ENCODE measurements at regions not wholly inside any gene's neighbourhood (a gene's known extent, or its start where the extent isn't known, plus 50 kb on each side); places are given as distances from the start of the nearest gene placed in this dataset.

- H3K36me3 Mint-ChIP-seq (ENCODE audit: low read depth) = no peaks in the 10 kb centered on the region
- no peaks in the 10 kb centered on the region for H3K9me3 Mint-ChIP-seq
- no peak overlapping the region for H3K4me3 Mint-ChIP-seq
- H3K27ac Mint-ChIP-seq = no peak overlapping the region
- H3K27me3 Mint-ChIP-seq = no peaks in the 10 kb centered on the region
- DNase-seq = no peak
- H3K4me1 Mint-ChIP-seq (ENCODE audit: low read depth) = no peaks in the 10 kb centered on the region
These were observed 145.9 kb upstream of the IRX2 start for GRCh38 chr5:2897276-2897961.

DNA sequence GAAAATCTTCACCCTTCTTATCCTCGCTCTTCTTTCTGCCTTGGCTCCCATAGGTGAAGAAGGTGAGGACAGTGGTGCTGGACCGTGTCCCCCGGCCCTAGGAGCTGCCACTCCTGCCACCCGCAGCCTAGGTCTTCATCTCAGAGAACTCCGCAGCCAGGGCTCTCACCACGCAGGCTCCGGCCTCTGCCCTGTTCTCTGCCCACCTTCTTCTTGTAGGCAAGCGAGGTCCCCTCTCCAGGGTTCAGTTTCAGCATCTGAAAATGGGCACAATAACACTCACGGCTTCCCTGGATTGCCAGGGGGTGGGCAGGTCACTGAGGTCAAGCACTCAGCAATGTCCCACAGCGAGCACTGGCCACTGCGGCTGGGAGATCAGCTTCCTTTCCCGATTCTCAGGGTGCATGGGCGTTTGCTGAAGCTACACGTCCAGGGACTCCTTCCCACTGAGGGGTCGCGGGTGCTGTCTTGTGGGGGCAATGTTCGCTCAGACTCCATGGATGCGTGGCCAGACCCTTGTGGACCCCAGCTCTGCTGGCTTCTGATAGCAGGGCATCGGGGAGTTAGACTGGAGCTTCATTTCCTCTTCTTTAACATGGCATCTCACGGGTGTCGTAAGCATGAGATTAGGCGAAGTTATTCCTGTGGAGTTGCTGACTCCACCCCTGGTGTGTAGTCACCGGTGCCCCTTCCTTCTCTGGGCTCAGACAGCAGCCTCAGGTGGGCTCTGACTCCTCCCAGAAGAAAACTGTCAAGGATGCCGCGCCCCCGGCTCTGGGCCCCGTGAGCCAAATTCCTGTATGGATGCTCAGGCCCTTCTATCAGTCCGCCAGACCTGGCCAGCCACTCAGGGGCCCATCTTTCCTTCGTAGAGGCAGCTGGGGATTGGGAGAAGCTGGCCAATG, 145.1 kb upstream of the IRX2 start:
- no peak for DNase-seq
- no peaks in the 10 kb centered on the region for H3K9me3 Mint-ChIP-seq
- no peaks in the 10 kb centered on the region for H3K36me3 Mint-ChIP-seq (ENCODE audit: low read depth)
- H3K4me3 Mint-ChIP-seq = no peak overlapping the region
- H3K27me3 Mint-ChIP-seq = no peaks in the 10 kb centered on the region
- no peaks in the 10 kb centered on the region for H3K4me1 Mint-ChIP-seq (ENCODE audit: low read depth)
- no peak overlapping the region for H3K27ac Mint-ChIP-seq

DNA sequence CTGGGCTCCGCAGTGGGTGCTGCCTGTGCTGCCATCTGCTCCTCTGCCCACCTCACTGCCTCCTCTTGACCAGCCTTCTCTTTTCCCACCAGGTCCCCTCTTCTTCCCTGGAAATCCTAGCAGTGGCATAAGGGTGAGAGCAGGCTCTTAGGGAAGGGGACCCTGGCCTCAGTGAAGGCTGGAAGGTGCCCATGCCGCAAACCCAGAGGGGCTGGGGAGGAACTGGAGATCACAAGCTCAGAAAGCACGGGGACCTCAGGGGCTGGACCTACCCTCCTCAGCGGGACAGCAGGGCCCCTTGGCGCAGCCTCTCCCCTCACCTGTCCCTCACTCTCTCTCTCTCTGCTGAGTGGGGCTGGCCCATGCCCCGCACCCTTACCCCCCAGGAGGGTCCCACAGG, 144.4 kb upstream of the IRX2 start:
- Mint-ChIP-seq H3K27me3 (no peaks in the 10 kb centered on the region), H3K4me3 (no peak overlapping the region), H3K4me1 (ENCODE audit: low read depth) (no peaks in the 10 kb centered on the region), H3K27ac (no peak overlapping the region), H3K9me3 (no peaks in the 10 kb centered on the region), H3K36me3 (ENCODE audit: low read depth) (no peaks in the 10 kb centered on the region)
- no peak for DNase-seq

DNA sequence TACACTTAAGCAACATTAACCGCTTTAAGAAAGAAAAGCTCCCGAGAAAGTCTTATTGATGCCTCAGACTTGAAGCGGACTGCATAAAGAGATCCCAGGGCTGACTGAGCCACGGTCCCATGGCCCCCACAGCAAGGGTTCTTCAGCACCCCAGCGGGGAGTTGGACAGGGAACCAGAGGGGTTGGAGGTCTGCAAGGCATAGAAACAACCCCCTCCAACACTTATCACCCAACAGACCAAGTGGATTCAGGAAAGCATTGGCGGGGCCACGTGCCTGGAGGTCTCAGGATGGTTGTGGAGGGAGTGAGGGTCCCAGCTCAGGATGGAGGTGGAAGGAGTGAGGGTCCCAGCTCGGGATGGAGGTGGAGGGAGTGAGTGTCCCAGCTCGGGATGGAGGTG, 143.7 kb upstream of the IRX2 start:
- peaks cover 4% of the 10 kb centered on the region for H3K9me3 Mint-ChIP-seq
- H3K27me3 Mint-ChIP-seq = no peaks in the 10 kb centered on the region
- no peak for DNase-seq
- no peak overlapping the region for H3K4me3 Mint-ChIP-seq
- H3K27ac Mint-ChIP-seq = no peak overlapping the region
- no peaks in the 10 kb centered on the region for H3K4me1 Mint-ChIP-seq (ENCODE audit: low read depth)
- no peaks in the 10 kb centered on the region for H3K36me3 Mint-ChIP-seq (ENCODE audit: low read depth)

DNA sequence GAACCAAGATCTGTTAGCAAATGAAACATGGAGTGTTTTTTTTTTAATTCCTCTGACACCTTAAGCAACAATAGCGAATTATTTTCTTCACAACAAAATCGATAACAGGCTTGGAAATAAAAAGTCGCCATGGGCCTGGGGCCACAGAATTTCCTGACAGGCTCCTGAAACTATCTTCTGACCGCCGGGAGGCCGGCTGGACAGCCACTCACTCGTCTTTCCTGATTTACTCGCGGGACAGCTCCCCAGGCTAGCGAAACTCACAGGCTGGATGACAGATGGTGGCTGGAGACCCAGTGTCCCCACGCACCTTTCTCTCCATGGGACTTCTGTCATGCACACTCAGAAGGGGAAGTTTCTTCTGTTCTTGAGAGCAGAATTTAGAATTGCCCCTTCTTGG, 143.3 kb upstream of the IRX2 start:
- no peaks in the 10 kb centered on the region for H3K27me3 Mint-ChIP-seq

GRCh38 chr5:2894316-2894715, 142.8 kb upstream of the IRX2 start:
- no peaks in the 10 kb centered on the region for H3K4me1 Mint-ChIP-seq (ENCODE audit: low read depth)
- no peaks in the 10 kb centered on the region for H3K36me3 Mint-ChIP-seq (ENCODE audit: low read depth)
- H3K4me3 Mint-ChIP-seq = no peak overlapping the region
- DNase-seq = no peak
- H3K27ac Mint-ChIP-seq = no peak overlapping the region
- H3K9me3 Mint-ChIP-seq = peaks cover 4% of the 10 kb centered on the region
- H3K27me3 Mint-ChIP-seq = no peaks in the 10 kb centered on the region

More for the DNA sequence above, 143.3 kb upstream of the IRX2 start:
- Mint-ChIP-seq H3K4me1 (ENCODE audit: low read depth) (no peaks in the 10 kb centered on the region), H3K36me3 (ENCODE audit: low read depth) (no peaks in the 10 kb centered on the region), H3K27ac (no peak overlapping the region), H3K9me3 (peaks cover 4% of the 10 kb centered on the region), H3K4me3 (no peak overlapping the region)
- no peak for DNase-seq

DNA sequence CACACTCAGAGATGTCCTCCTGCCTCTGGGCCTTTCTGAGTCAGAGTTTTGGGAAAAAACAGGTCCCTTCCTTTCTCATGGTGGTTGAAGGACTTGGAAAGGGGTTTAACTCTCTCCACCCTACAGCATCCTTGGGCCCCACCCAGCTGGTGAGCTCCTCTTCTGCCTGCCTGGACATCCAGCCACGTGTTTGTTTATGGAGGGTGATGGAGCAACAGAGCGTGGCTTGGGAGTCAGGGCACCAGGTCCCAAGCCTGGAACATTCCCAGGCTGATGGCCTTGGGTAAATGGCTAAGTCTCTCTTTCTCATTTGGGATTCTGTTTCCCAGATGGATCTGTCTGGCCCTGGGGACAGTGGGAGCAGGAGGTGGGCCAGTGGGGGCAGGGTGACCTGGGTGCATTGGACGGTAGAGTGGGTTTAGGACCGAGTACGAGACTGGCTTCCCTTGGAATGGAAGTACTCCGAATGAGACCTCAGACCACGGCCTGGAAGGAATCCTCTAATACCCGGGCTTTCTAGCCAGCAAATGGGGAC, 141.1 kb upstream of the IRX2 start:
- Mint-ChIP-seq H3K27ac (no peak overlapping the region), H3K4me3 (no peak overlapping the region), H3K9me3 (peaks cover 4% of the 10 kb centered on the region), H3K36me3 (ENCODE audit: low read depth) (no peaks in the 10 kb centered on the region), H3K4me1 (ENCODE audit: low read depth) (no peaks in the 10 kb centered on the region), H3K27me3 (no peaks in the 10 kb centered on the region)
- no peak for DNase-seq

DNA sequence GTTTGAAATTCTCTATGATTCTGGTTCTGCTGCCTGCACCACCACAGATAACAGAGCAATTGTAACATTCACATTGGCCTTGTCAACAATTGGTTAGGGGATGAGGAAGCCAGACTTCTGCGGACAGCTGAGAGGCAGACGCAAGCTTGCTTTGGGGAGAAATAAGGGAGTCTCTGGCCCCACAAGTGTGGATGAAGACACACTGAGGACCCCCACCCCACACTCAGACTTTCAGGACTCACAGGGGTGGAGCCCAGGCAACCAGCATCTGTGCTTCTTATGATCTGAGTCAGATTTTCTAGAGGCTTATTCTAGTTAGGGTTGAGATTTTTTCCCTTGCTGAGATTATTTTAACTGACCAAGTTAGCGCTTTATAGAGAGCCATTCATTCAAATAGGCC, 140.3 kb upstream of the IRX2 start:
- no peak overlapping the region for H3K4me3 Mint-ChIP-seq
- no peaks in the 10 kb centered on the region for H3K27me3 Mint-ChIP-seq
- no peak overlapping the region for H3K27ac Mint-ChIP-seq
- no peaks in the 10 kb centered on the region for H3K4me1 Mint-ChIP-seq (ENCODE audit: low read depth)
- no peak for DNase-seq
- H3K9me3 Mint-ChIP-seq = peaks cover 4% of the 10 kb centered on the region
- H3K36me3 Mint-ChIP-seq (ENCODE audit: low read depth) = no peaks in the 10 kb centered on the region

- no peak overlapping the region for H3K4me3 Mint-ChIP-seq
These were observed 138.5 kb upstream of the IRX2 start for GRCh38 chr5:2890011-2890410.

GRCh38 chr5:2888520-2889060, 137.1 kb upstream of the IRX2 start:
- Mint-ChIP-seq H3K36me3 (ENCODE audit: low read depth) (no peaks in the 10 kb centered on the region), H3K4me1 (ENCODE audit: low read depth) (no peaks in the 10 kb centered on the region), H3K27ac (no peak overlapping the region), H3K4me3 (no peak overlapping the region), H3K9me3 (peaks cover 4% of the 10 kb centered on the region), H3K27me3 (no peaks in the 10 kb centered on the region)
- no peak for DNase-seq

More at GRCh38 chr5:2890011-2890410, 138.5 kb upstream of the IRX2 start:
- Mint-ChIP-seq H3K27me3 (no peaks in the 10 kb centered on the region), H3K9me3 (peaks cover 4% of the 10 kb centered on the region), H3K4me1 (ENCODE audit: low read depth) (no peaks in the 10 kb centered on the region), H3K36me3 (ENCODE audit: low read depth) (no peaks in the 10 kb centered on the region), H3K27ac (no peak overlapping the region)
- no peak for DNase-seq

- no peak overlapping the region for H3K4me3 Mint-ChIP-seq
- H3K4me1 Mint-ChIP-seq (ENCODE audit: low read depth) = no peaks in the 10 kb centered on the region
- no peak overlapping the region for H3K27ac Mint-ChIP-seq
- H3K36me3 Mint-ChIP-seq (ENCODE audit: low read depth) = no peaks in the 10 kb centered on the region
- peaks cover 8% of the 10 kb centered on the region for H3K9me3 Mint-ChIP-seq
- no peaks in the 10 kb centered on the region for H3K27me3 Mint-ChIP-seq
- DNase-seq = no peak
These were observed 136.2 kb upstream of the IRX2 start for GRCh38 chr5:2887481-2888348.

DNA sequence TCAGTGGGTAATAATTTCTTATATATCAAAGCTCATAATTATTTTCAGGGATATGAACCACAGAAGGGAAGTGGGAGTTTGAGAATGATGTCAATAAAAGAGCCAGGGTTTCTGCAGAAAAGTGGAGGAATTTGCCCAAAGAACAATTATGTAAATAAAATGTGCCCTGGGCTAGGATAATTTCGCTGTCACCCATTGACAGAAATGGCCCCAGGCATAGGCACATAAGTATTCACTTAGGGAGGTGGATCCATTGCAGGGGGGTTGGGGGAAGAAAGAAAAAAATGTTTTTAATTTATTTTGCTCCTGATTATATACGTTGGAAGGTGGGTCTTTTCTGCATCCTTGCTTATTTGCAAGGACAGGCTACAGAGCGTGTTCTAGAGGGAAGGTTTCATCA, 135.1 kb upstream of the IRX2 start:
- peaks cover 8% of the 10 kb centered on the region for H3K9me3 Mint-ChIP-seq
- no peaks in the 10 kb centered on the region for H3K27me3 Mint-ChIP-seq
- no peak for DNase-seq

GRCh38 chr5:2883771-2884170, 132.3 kb upstream of the IRX2 start:
- no peaks in the 10 kb centered on the region for H3K36me3 Mint-ChIP-seq (ENCODE audit: low read depth)

More for the DNA sequence above, 135.1 kb upstream of the IRX2 start:
- no peaks in the 10 kb centered on the region for H3K36me3 Mint-ChIP-seq (ENCODE audit: low read depth)
- H3K4me3 Mint-ChIP-seq = no peak overlapping the region
- H3K4me1 Mint-ChIP-seq (ENCODE audit: low read depth) = no peaks in the 10 kb centered on the region
- no peak overlapping the region for H3K27ac Mint-ChIP-seq

DNA sequence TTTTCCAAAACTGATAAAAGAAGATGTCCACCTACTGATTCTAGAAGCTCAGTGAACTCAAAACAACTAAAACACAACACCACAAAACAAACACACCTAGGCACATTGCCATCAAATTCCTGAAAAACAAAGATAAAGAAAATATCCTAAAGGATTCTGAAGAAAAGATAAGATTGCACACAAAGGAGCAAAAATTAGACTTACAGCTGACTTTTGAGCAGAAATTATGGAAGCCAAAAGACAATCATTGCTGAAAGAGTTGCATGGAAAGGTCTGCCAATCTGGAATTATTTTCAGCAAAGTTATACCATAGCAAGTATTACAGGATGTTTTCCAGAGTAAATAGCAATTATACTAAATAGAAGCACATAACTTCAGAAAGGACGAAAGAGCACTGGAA, 128.2 kb upstream of the IRX2 start:
- no peak for DNase-seq
- H3K27ac Mint-ChIP-seq = no peak overlapping the region
- H3K9me3 Mint-ChIP-seq = peaks cover 22% of the 10 kb centered on the region
- no peaks in the 10 kb centered on the region for H3K27me3 Mint-ChIP-seq
- no peaks in the 10 kb centered on the region for H3K4me1 Mint-ChIP-seq (ENCODE audit: low read depth)
- H3K36me3 Mint-ChIP-seq (ENCODE audit: low read depth) = no peaks in the 10 kb centered on the region
- H3K4me3 Mint-ChIP-seq = no peak overlapping the region

More at GRCh38 chr5:2883771-2884170, 132.3 kb upstream of the IRX2 start:
- no peaks in the 10 kb centered on the region for H3K4me1 Mint-ChIP-seq (ENCODE audit: low read depth)
- H3K27ac Mint-ChIP-seq = no peak overlapping the region
- no peak overlapping the region for H3K4me3 Mint-ChIP-seq
- peaks cover 21% of the 10 kb centered on the region for H3K9me3 Mint-ChIP-seq
- H3K27me3 Mint-ChIP-seq = no peaks in the 10 kb centered on the region
- DNase-seq = no peak
